Fibroblast of skin of back (primary cell): ENCODE measurements at regions not wholly inside any gene's neighbourhood (a gene's known extent, or its start where the extent isn't known, plus 50 kb on each side); places are given as distances from the start of the nearest gene placed in this dataset.
A peak's percentile ranks its signal among the peaks of the same experiment; 100 is the strongest.

Experiments used
- DNase-seq: peaks from one replicate; pipeline ENCODE4 v3.0.0-alpha.2; 2013

GRCh38 chr2:150889141-150889540, 372.5 kb downstream of the RBM43 start:
- no peak for DNase-seq

GRCh38 chr2:150888337-150888736, 373.3 kb downstream of the RBM43 start:
- peak; percentile 18 for DNase-seq

- no peak for DNase-seq
Observed at GRCh38 chr2:150887926-150888325, 373.7 kb downstream of the RBM43 start.

GRCh38 chr2:150885774-150886386, 375.8 kb downstream of the RBM43 start:
- no peak for DNase-seq

- no peak for DNase-seq
Observed at GRCh38 chr2:150885236-150885635, 376.4 kb downstream of the RBM43 start.

- DNase-seq: no peak
Observed at GRCh38 chr2:150883613-150883895, 378.1 kb downstream of the RBM43 start.

GRCh38 chr2:150882751-150883612, 378.7 kb downstream of the RBM43 start:
- DNase-seq: no peak

GRCh38 chr2:150880986-150881385, 380.7 kb downstream of the RBM43 start:
- DNase-seq: no peak

- peak; percentile 58 for DNase-seq
Observed at GRCh38 chr2:150878356-150878755, 383.3 kb downstream of the RBM43 start.

GRCh38 chr2:150876251-150876950, 385.3 kb downstream of the RBM43 start:
- no peak for DNase-seq

GRCh38 chr2:150873396-150873772, 385.9 kb upstream of the RND3 start:
- DNase-seq: no peak

- peak; percentile 15 for DNase-seq
Observed at GRCh38 chr2:150872756-150873395, 385.4 kb upstream of the RND3 start.

GRCh38 chr2:150866431-150866830, 379.0 kb upstream of the RND3 start:
- DNase-seq: peak; percentile 18

- DNase-seq: no peak
Observed at GRCh38 chr2:150863691-150864090, 376.2 kb upstream of the RND3 start.

- no peak for DNase-seq
Observed at GRCh38 chr2:150860301-150860700, 372.8 kb upstream of the RND3 start.

- DNase-seq: no peak
Observed at GRCh38 chr2:150859877-150860276, 372.4 kb upstream of the RND3 start.

- no peak for DNase-seq
Observed at GRCh38 chr2:150859162-150859561, 371.7 kb upstream of the RND3 start.

GRCh38 chr2:150858382-150858781, 370.9 kb upstream of the RND3 start:
- no peak for DNase-seq

GRCh38 chr2:150856596-150857281, 369.3 kb upstream of the RND3 start:
- no peak for DNase-seq

- no peak for DNase-seq
Observed at GRCh38 chr2:150853263-150853662, 365.8 kb upstream of the RND3 start.

- no peak for DNase-seq
Observed at GRCh38 chr2:150850641-150851040, 363.2 kb upstream of the RND3 start.

- no peak for DNase-seq
Observed at GRCh38 chr2:150847578-150847977, 360.1 kb upstream of the RND3 start.

- DNase-seq: no peak
Observed at GRCh38 chr2:150846691-150847090, 359.2 kb upstream of the RND3 start.
